ENCODE measurements at regions not wholly inside any gene's neighbourhood (a gene's known extent, or its start where the extent isn't known, plus 50 kb on each side); places are given as distances from the start of the nearest gene placed in this dataset.

GRCh38 chr2:128821010-128821409, 502.3 kb upstream of the HS6ST1 start:
- Histone ChIP-seq H3K27ac (no peak overlapping the region), H3K4me3 (no peak overlapping the region)
- DNase-seq (ENCODE audit: low spot score), result no peak
- TF ChIP-seq, protein P1, sequence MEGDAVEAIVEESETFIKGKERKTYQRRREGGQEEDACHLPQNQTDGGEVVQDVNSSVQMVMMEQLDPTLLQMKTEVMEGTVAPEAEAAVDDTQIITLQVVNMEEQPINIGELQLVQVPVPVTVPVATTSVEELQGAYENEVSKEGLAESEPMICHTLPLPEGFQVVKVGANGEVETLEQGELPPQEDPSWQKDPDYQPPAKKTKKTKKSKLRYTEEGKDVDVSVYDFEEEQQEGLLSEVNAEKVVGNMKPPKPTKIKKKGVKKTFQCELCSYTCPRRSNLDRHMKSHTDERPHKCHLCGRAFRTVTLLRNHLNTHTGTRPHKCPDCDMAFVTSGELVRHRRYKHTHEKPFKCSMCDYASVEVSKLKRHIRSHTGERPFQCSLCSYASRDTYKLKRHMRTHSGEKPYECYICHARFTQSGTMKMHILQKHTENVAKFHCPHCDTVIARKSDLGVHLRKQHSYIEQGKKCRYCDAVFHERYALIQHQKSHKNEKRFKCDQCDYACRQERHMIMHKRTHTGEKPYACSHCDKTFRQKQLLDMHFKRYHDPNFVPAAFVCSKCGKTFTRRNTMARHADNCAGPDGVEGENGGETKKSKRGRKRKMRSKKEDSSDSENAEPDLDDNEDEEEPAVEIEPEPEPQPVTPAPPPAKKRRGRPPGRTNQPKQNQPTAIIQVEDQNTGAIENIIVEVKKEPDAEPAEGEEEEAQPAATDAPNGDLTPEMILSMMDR (IDR thresholded peaks at IDR 0.05), result no peak

GRCh38 chr2:128832946-128833663, 514.4 kb upstream of the HS6ST1 start:
- Histone ChIP-seq H3K4me3 (no peak overlapping the region), H3K27ac (no peak overlapping the region)
- no peak for DNase-seq (ENCODE audit: low spot score)
- TF ChIP-seq, protein P1 (IDR thresholded peaks at IDR 0.05), result no peak

DNA sequence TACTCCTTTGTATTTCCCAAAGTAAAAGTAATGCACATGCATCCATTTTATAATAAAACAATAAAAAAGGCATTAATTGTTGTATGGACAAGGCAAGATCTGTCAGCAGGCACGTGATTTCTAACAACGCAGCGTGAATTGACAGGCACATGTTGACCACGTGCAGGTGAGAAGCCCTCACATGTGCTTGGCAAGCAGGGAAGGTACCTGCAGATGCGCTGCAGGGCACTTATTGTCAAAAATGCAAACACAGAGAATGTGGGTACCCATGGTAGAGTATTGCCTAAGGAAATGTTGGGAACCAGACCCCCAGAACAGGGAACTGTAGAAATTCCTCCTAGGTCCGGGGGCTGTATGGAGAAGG, 515.0 kb upstream of the HS6ST1 start:
- Histone ChIP-seq H3K27ac (no peak overlapping the region), H3K4me3 (no peak overlapping the region)
- DNase-seq (ENCODE audit: low spot score), result no peak
- TF ChIP-seq, protein P1 (IDR thresholded peaks at IDR 0.05), result no peak

DNA sequence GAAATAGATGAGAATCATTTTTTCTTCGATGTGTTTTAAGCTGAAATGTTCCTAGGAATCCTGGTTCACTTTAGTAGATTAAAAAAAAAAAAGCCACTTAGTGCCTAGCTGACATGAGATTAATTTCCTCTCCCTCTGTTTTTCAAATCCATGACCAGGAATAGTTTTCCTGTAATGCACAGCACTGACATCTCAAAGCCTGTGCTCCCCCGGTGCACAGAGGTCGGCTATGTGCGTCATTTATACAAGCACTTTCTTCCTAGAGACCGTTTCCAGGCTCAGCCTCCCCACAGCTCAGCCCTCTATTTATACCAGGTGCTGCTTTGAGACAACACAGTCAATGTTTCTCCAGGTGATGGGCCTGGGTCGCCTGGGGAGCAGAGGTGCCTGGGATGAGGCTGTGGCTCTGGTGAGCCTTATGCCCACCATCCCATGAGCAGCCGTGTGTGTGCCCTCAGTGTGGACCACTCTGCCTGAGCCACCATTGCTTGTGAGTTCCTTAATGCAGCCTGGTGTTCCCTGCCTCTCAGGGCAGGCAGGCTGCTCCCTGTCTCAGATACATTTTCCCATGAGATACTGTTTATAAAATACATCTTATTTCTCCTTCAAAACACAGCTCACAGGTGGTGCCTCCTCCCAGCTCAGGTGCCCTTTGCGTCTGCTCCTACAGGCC, 515.7 kb upstream of the HS6ST1 start:
- Histone ChIP-seq H3K4me3 (no peak overlapping the region), H3K27ac (no peak overlapping the region)
- DNase-seq (ENCODE audit: low spot score), result no peak
- TF ChIP-seq, protein P1 (IDR thresholded peaks at IDR 0.05), result no peak

DNA sequence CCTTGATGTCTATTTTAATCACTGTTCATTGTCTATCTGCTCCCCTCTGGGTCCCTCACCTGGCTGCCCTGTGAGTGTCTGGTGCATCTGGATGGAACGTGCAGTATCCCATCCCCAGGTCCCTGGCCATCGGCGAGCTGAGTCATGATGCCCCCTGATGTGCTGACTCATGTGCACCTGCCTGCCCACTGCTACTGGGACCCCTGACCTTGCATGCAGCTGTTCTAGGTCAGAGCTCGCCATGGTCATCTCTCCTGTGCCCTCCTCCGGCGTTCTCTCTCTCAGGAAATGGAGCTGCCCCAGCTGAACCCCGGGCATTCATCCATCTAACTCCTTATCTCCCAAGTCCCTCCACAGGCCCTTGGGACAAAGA, 516.2 kb upstream of the HS6ST1 start:
- Histone ChIP-seq H3K27ac (no peak overlapping the region), H3K4me3 (no peak overlapping the region)
- no peak for DNase-seq (ENCODE audit: low spot score)
- TF ChIP-seq, protein P1 (IDR thresholded peaks at IDR 0.05), result no peak

DNA sequence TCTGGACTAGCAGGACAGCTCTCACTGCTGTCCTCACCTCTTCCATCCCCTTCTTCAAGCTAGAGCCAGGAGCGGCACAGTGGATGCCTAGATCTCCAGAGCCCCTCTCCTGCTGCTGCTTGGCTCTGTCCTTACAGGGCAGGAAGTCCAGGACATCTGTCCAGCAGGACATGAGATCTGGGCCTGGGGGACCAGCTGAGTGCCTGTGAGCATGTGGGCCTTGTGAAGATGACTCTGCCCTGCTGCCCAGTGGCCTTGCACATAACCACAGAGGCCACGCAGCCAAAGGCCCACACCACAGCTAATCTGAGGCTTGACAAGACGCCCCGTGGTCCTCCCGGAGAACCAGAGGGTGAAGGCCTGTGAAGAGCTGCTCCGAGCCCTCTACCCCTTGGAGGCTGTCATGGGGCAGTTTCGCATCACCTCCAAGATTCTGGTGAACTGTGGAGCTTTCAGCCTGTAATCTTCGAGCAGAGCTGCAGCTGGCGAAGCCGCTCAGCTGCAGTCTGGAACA, 516.7 kb upstream of the HS6ST1 start:
- DNase-seq (ENCODE audit: low spot score), result no peak
- H3K4me3 ChIP-seq, result no peak overlapping the region
- H3K27ac ChIP-seq, result no peak overlapping the region
- TF ChIP-seq, protein P1 (IDR thresholded peaks at IDR 0.05), result no peak

GRCh38 chr2:128835974-128836373, 517.3 kb upstream of the HS6ST1 start:
- TF ChIP-seq, protein P1 (IDR thresholded peaks at IDR 0.05), result no peak
- Histone ChIP-seq H3K4me3 (no peak overlapping the region), H3K27ac (no peak overlapping the region)
- no peak for DNase-seq (ENCODE audit: low spot score)

Data from coronary artery (tissue), 2 donors.